ACHN (cell line): ENCODE measurements at regions not wholly inside any gene's neighbourhood (a gene's known extent, or its start where the extent isn't known, plus 50 kb on each side); places are given as distances from the start of the nearest gene placed in this dataset.
A peak's percentile ranks its signal among the peaks of the same experiment; 100 is the strongest.
"Not testable (repeated sequence)": the region's sequence is repeated elsewhere in the genome, so short reads cannot be mapped to it uniquely, and the experiment has no call there.

Experiments
- DNase-seq: peaks from one replicate; pipeline ENCODE4 v3.0.0-alpha.2; 2015
- in situ Hi-C: cut with HindIII; loops from 2 replicates; pipeline ENCODE4 v1.10.0; 2017; ENCODE audit warnings: low sequenced_read_pairs, low pct_ligation_motif_present, low pct_unique_long_range_greater_than_20kb

DNA sequence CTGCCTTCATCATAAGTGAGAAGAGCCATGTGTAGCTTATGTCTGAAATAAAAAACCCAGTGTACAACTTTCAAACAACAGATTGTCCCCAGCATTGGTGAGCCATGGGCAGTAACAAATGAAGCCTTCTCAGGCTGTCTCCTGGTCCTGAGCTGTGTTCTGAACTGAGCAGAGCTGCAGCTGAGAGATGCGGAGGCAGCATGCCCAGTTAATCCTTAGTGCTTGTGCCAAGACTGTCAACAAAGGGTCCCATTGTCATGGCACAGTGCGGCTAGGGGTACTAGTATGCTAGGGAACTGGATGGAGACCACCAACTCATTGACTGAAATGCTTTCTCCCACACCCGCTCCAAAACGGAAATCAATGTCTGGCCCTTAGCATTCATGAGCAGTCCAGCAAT lies 154.3 kb downstream of the RMST start:
- no peak for DNase-seq
- in situ Hi-C loops, result no loop called here

DNA sequence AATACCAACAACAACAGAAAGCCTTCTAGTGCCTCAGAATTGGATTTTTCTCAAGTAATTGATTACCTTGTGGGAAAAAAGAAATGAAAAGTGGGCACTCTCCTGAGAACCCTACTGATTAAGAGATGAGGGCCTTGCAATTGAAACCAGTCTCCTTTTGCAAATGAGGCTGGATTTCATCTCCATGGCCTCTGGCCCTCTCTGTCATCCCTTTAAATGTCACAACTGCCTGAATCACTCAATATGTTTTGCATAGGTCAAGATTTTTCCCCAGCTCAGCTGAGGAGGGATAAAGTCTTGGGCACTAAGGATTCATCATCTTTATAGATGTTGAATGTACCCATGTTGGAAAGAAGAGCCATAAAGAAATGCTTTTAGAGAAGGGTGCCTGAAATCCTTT lies 166.4 kb downstream of the RMST start:
- in situ Hi-C loops, result no loop called here

DNA sequence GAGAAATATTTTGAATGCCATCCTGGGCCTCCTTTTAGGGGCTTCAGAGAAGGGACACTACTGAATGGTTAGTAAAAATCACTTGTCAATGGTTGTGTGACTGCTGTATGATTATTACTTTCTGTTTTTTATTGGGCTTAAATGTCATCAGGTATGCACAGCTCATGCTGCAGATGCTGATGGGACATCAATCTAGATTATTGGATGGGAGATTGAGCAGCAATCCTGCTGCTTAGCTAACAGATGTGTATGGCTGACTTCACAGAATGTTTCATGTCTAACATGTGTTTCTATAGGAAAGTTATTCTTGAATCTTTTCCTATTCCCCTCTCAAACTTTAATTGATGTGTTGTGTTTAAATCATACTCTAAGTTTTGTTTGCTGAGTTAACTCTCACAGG lies 166.8 kb downstream of the RMST start:
- in situ Hi-C loops, result no loop called here
- DNase-seq, result no peak

More for the DNA sequence above, 166.4 kb downstream of the RMST start:
- DNase-seq, result no peak

DNA sequence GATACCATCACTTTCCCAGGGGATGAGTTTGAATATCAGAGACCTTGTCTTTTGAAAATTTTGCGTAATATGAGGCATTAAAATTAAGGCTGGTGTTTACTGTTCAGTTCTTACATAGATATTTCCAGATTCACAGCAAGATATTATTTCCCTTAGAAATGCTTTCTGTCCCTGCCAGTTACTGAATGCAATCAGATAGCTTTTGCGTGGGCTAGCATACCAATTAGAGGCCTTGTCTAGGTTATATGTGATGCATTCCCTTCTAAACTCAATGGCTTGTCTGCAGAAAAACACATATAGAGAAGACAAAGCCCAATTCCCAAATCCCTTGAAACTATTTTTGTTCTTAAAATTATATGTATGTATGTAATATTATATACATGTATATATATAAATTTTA lies 167.8 kb downstream of the RMST start:
- in situ Hi-C loops, result no loop called here
- no peak for DNase-seq

DNA sequence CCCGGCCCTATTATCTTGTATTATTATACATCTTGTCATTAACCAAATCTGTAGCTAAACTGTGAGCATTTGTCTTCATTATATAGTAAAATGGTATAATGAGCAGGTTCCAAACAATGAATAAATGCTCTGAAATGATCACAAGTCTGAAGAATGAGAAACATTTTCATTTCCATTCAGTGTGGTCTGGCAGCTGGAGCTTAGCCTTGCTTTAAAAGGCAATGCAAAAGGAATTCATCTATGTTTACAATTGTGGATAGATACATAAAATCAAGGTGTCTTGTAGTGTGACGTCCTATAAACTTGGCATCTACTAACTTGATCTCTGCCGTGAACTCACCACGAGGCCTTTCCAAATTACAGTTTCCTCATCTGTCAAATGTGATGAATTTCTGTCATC lies 168.3 kb downstream of the RMST start:
- no peak for DNase-seq
- in situ Hi-C loops, result no loop called here

DNA sequence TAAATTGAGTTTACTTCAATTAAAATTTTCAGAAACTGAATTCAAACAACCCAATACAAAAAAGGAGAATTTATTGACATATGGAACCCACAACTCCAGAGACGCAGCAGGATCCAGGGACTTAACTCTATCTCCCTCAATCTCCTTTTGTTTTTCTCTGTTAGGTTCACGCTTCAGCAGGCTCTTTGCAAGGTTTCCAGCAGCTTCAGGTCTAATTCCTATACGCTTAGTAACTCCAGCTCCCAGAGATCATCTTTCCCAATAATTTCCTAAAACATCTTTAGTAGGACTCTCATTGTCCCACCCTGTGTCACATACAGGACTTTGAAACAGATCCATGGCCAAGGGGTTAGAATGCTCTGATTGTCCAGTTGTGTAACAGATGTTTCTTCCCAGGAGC lies 175.2 kb downstream of the RMST start:
- no peak for DNase-seq
- in situ Hi-C loops, result no loop called here

DNA sequence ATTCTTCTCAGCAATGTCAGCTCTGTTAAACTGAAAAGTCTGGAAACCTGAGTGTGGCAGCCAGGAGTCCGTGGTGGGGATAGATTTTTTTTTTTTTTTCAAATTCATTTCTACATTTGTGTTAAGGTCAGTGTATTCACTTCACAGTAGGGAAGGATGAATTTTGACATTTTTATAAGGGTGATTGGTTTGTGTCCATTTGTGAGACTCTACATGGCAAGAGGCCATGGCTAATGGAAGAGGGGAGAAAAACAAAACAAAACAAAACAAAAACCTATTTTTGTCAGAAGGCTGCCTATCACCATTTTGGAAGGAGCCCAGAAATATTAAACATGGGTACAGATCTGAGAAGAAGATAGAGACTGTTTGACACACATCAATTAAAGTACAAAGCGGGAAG lies 176.1 kb downstream of the RMST start:
- DNase-seq, result no peak
- in situ Hi-C loops, result no loop called here

DNA sequence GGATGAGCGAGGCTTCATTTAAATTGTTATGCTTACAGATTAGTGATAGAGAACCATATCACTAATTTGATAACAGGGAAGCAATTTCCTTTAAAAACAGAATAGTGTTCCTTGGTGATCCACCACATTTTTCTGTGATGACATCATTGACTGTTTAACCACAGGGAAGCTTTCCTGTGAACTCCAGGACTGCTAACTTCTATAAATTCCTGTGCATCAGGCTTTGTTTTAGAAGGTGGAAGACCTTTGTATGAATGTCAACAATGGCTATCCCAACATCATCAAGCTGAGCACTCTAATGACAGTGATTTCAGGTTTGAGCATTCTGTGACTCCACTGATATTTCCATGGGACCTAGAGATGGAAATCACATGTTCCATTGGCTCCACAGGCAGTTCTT lies 177.1 kb downstream of the RMST start:
- in situ Hi-C loops, result no loop called here
- peak; percentile 70 for DNase-seq

DNA sequence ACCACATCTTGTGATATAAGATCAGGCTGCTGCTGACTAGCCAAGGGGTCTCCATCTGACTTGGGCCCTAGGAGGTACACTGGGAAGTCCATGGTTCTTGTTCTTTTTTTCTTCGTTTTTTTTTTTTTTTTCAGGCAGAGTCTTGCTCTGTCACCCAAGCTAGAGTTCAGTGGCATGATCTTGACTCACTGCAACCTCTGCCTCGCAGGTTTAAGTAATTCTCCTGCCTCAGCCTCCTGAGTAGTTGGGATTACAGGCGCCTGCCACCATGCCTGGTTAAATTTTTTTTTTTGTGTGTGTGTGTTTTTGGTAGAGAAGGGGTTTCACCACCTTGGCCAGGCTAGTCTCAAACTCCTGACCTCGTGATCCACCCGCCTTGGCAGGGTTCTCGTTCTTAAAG lies 178.2 kb downstream of the RMST start:
- in situ Hi-C loops, result no loop called here
- DNase-seq, result no peak

DNA sequence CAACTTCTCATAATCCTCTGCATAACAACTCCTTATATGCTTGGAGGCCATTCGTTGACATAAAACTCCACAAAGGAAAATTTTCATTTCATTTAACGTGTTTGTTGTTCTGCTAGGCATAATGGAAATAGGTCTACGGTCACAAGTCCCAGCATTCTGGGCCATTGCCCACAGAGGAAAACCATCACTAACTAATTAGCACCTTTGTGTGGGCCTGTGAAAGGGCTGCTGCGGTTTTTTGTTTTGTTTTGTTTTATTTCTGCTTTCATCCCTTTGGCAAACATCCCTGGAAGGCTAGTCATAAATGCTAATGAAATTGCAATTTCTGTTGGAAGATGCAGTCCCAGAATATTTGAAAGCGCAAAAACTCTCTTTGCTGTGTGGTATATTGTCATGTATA lies 180.3 kb downstream of the RMST start:
- DNase-seq, result no peak
- in situ Hi-C loops, result no loop called here

DNA sequence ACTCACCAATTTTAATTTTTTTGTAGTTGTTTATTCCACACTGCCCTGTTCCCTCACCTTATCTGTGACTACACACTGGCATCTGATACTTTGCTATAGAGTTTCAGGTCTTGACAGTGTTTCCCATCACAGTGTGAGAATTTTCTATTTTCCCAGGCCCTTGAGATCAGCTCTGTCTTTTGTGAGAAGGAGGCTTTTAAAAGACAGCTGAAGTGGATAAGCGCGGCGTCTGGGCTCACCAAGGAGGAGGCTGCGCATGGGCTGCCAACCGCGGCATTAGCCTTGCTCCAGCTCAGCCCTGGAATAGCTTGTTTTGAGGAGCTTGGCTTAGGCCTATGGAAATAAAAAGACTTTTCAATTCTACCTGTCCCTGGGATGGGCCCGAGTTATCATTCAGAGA lies 181.3 kb downstream of the RMST start:
- DNase-seq, result peak; percentile 38
- in situ Hi-C loops, result no loop called here

DNA sequence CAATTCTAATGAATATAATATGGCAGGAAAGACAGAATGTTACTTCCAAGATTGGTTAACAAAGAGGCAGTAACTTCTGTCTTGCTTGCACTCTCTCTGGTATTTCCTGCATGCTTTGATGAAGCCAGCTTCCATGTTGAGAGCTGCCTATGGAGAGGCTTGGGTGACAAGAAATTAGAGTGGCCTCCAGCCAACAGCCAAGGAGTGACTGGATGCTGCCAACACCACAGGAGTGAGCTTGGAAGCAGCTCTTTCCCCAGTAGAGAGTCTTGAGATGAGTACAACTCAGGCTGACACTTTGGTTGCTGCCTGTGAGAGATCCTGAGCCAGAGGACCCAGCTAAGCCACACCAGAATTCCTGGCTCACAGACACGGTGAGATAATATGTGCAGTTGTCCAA lies 183.1 kb downstream of the RMST start:
- in situ Hi-C loops, result no loop called here
- no peak for DNase-seq

DNA sequence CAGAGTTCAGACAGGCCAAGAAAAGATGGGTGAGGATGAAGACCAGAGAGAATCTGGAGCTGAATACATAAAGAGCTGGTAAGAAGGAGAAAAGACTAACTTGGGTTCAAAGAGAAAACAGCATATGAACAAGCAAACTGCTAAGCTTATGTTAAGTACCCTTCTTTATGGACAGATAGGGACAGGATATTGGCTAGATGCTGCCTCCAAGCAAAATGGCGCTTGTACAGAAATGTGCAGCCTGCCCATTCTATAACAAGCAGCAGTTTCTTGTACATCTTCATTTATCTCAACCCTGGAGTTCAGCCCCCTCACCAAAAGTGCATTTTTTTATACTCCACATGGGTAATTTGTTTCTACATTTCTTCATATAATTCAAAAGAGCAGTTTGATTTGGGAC lies 184.5 kb downstream of the RMST start:
- in situ Hi-C loops, result no loop called here
- no peak for DNase-seq

DNA sequence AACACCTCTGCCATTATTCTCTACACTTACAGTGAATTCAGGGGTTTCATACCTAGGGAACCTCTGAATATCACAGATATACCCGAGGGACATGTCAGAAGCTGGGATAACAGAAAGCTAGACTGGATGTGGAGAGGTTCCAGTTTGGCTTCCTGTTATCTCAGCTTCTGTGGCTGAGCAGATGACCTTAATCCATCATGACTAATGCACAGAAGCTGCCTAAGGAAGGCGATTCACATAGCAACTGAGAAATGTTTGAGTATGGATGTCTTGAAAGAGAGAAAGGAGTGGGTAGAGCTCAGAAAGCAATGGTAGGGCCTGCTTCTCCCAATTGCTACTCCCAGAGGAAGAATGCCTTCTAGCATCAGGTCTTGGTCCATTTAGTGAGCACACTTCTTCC lies 187.6 kb downstream of the RMST start:
- in situ Hi-C loops, result no loop called here
- DNase-seq, result peak; percentile 55

DNA sequence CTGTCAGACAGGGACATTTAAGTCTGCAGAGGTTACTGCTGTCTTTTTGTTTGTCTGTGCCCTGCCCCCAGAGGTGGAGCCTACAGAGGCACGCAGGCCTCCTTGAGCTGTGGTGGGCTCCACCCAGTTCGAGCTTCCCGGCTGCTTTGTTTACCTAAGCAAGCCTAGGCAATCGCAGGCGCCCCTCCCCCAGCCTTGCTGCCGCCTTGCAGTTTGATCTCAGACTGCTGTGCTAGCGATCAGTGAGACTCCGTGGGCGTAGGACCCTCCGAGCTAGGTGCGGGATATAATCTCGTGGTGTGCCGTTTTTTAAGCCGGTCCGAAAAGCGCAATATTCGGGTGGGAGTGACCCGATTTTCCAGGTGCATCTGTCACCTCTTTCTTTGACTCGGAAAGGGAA lies 193.9 kb downstream of the RMST start:
- DNase-seq, in situ Hi-C loops: not testable (repeated sequence)

DNA sequence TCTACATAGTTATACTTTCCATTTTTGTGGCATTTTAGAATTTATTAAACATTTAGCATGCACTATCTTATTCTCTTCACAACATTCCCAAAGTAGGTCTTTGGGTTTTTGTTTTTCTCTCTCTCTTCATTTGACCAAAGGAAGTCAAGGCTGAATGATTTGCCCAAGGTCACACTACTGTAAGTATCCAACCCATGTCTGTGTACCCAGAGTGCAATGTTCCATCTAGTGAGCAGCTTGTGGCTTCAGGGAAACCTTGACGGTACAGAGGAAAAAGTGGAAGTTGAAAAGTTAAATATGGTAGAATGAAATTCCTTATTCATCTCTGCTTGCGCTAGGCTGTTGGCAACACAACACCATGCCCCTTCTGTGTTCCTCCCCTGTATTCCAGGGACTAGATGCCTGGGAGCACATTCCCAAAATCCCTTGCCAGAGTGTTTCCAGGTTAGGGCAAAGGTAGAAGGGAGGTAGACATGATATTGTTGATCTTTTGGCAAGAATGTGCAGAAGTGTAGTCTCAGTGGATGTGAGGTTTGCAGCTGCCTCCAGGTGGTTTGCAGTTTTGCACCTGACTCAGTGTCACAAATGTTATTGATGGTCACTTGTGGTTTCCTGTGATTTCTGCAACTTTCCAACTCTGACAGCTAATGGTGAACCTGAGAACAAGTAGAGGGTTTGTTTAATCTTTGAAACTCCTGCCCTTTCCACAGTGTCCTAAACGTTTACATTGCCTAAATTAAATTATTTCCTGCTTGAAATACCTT lies 196.7 kb downstream of the RMST start:
- in situ Hi-C loops, result no loop called here
- no peak for DNase-seq

DNA sequence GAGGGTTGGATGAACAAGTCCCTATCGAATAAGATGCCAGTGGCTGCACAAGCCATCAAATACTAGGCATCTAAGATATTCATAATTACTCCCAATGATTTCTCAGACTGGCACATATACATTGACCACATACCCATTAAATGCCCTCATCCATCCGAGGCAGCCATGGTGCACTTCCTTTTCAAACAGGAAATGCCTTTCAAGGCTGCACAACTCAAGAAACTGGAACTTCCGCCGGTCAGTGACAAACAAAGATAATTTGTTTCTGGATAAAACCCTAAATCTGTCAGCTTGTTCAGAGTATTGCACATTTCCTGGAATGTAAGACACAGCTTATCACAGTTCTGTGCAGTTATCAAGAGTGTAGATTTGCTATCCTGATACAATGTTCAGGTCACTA lies 203.7 kb downstream of the RMST start:
- in situ Hi-C loops, result no loop called here

DNA sequence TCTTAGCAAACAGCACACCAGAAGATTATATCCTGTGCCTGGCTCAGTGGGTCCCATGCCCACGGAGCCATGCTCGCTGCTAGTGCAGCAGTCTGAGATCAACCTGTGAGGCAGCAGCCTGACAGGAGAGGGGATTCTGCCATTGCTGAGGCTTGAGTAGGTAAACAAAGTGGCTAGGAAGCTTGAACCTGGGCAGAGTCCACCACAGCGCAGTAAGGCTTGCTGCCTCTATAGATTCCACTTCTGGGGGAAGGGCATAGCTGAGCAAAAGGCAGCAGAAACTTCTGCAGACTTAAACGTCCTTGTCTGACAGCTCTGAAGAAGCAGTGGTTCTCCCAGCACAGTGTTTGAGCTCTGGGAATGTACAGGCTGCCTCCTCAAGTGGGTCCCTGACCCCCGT lies 210.3 kb downstream of the RMST start:
- no peak for DNase-seq
- in situ Hi-C loops, result no loop called here

More for the DNA sequence above, 203.7 kb downstream of the RMST start:
- DNase-seq, result no peak

DNA sequence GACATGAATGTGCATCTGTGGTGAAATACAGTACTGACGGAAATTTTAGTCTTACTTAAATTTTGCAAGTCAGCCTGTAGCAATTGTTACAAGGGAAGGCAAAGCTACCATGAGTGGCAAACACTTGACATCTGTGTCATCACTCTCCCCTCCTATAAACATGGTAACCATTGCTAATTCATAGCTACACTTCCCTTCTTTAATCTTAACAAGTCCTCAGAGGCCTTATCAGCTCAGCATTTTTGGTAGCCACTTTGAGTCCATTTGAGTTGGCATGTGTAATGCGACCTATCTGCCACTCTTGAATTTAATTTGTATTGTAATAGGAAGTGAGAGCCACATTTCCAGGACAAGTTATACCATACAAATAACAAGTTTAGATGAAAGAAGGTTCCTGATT lies 218.1 kb downstream of the RMST start:
- in situ Hi-C loops, result no loop called here
- DNase-seq, result no peak

DNA sequence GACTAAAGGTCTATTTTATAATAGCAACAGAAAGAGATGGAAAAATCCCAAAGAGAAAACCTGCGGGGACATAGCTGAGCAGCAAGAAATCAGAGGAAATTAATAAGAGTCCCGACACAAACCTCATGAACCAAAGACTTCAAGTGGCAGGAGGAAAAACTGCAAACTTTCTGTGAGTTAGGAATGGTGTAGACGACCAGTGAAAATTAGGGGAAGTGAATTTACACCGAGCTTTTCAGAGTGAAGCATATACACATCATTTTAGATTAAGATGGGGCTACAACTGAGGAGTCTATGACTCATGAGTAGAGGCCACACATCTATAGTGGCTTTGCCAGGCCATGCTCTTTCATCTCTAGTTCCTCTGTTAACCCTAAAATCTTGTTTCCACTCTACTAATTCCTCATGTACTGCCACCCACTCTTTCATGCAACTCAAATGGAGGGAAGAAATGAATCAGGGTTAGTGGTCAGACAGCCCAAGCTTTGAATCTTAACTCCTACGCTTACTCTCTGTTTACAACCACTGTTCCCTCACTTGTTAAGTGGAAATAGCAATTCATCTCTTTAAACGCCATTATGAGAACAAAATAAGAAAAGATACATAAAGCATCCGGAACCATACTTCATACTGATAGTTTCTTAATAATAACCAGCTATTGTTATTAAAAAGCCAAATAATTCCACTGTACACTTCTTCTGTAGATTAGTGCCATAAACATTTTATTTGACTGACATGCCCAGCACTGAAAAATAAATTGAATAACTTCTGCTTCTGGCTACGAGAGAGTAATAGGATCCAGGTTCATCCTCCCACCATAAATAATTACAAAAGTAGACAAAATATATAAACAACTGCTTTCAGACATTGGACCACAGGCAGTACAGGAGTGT lies 219.3 kb downstream of the RMST start:
- in situ Hi-C loops, result no loop called here

More for the DNA sequence above, 219.3 kb downstream of the RMST start:
- no peak for DNase-seq
